H9 (cell line): ENCODE measurements at regions not wholly inside any gene's neighbourhood (a gene's known extent, or its start where the extent isn't known, plus 50 kb on each side); places are given as distances from the start of the nearest gene placed in this dataset.

Source experiments
- DNase-seq: peaks from one replicate; pipeline ENCODE4 v3.0.0-alpha.2; 2017
- H2AFZ ChIP-seq: one replicate; pipeline ENCODE4 v1.6.1; 2013; ENCODE audit warnings: mild to moderate bottlenecking, low read length, control low read depth, moderate library complexity
- H2AK5ac ChIP-seq: 2 replicates; pipeline ENCODE4 v1.6.1; 2013; ENCODE audit warnings: low read length, control low read depth, mixed read lengths; ENCODE audit not compliant: insufficient read length
- H2BK120ac ChIP-seq: one replicate; pipeline ENCODE4 v1.6.1; 2013; ENCODE audit warnings: low read depth, mild to moderate bottlenecking, low read length, control low read depth, inconsistent platforms; ENCODE audit not compliant: poor library complexity, severe bottlenecking
- H2BK12ac ChIP-seq: 2 replicates; pipeline ENCODE4 v1.6.1; 2013; ENCODE audit warnings: low read length, control low read depth, mixed read lengths, low read depth; ENCODE audit not compliant: insufficient read length
- H2BK15ac ChIP-seq: 2 replicates; pipeline ENCODE4 v1.6.1; 2013; ENCODE audit warnings: low read depth, low read length, control low read depth
- H2BK20ac ChIP-seq: one replicate; pipeline ENCODE4 v1.6.1; 2013; ENCODE audit warnings: low read depth, mild to moderate bottlenecking, low read length, control low read depth, inconsistent platforms; ENCODE audit not compliant: poor library complexity, severe bottlenecking
- H2BK5ac ChIP-seq: 2 replicates; pipeline ENCODE4 v1.6.1; 2013; ENCODE audit warnings: low read length, control low read depth, mixed read lengths; ENCODE audit not compliant: insufficient read length
- H3K14ac ChIP-seq: 2 replicates; pipeline ENCODE4 v1.6.1; 2013; ENCODE audit warnings: low read length, control low read depth; ENCODE audit not compliant: insufficient read depth
- H3K18ac ChIP-seq: 2 replicates; pipeline ENCODE4 v1.6.1; 2013; ENCODE audit warnings: low read depth, mild to moderate bottlenecking, mixed read lengths, low read length, control low read depth; ENCODE audit not compliant: insufficient read length
- H3K23ac ChIP-seq: 2 replicates; pipeline ENCODE4 v1.6.1; 2013; ENCODE audit warnings: low read length, control low read depth, mixed read lengths, low read depth; ENCODE audit not compliant: insufficient read length
- H3K23me2 ChIP-seq: 2 replicates; pipeline ENCODE4 v1.6.1; 2013; ENCODE audit warnings: low read depth, mild to moderate bottlenecking, mixed read lengths, low read length, control low read depth; ENCODE audit not compliant: insufficient read length, poor library complexity, severe bottlenecking
- H3K27ac ChIP-seq: 2 replicates; pipeline ENCODE4 v1.5.1; 2013; ENCODE audit warnings: low read length, control low read depth, mixed read lengths, low read depth; ENCODE audit not compliant: insufficient read length
- H3K27me3 ChIP-seq: 2 replicates; pipeline ENCODE4 v1.6.1; 2013; ENCODE audit warnings: low read length, control low read depth, inconsistent platforms; ENCODE audit not compliant: insufficient read depth
- H3K4ac ChIP-seq: 2 replicates; pipeline ENCODE4 v1.6.1; 2013; ENCODE audit warnings: low read depth, mild to moderate bottlenecking, control low read depth, inconsistent platforms, low read length, moderate library complexity
- H3K4me1 ChIP-seq: 2 replicates; pipeline ENCODE4 v1.6.1; 2013; ENCODE audit warnings: low read length, control low read depth, inconsistent platforms; ENCODE audit not compliant: insufficient read depth
- H3K4me2 ChIP-seq: 2 replicates; pipeline ENCODE4 v1.6.1; 2013; ENCODE audit warnings: low read length, control low read depth, mixed read lengths; ENCODE audit not compliant: insufficient read length, insufficient read depth
- H3K56ac ChIP-seq: 2 replicates; pipeline ENCODE4 v1.6.1; 2013; ENCODE audit warnings: low read depth, mild to moderate bottlenecking, mixed read lengths, low read length, control low read depth; ENCODE audit not compliant: insufficient read length
- H3K79me1 ChIP-seq: 2 replicates; pipeline ENCODE4 v1.6.1; 2013; ENCODE audit warnings: low read depth, mild to moderate bottlenecking, moderate library complexity, low read length, control low read depth, inconsistent platforms; ENCODE audit not compliant: insufficient read depth, poor library complexity, severe bottlenecking
- H3K79me2 ChIP-seq: 2 replicates; pipeline ENCODE4 v1.6.1; 2013; ENCODE audit warnings: low read length, control low read depth, inconsistent platforms; ENCODE audit not compliant: insufficient read depth
- H3K9ac ChIP-seq: 2 replicates; pipeline ENCODE4 v1.6.1; 2013; ENCODE audit warnings: low read length, control low read depth, mixed read lengths; ENCODE audit not compliant: insufficient read length; ENCODE audit errors: extremely low read depth
- H3K9me3 ChIP-seq: one replicate; pipeline ENCODE4 v1.6.1; 2013; ENCODE audit warnings: low read depth, low read length, inconsistent platforms; ENCODE audit not compliant: control insufficient read depth
- H3T11ph ChIP-seq: one replicate; pipeline ENCODE4 v1.6.1; 2013; ENCODE audit warnings: mild to moderate bottlenecking, low read length, control low read depth, inconsistent platforms
- H4K20me1 ChIP-seq: one replicate; pipeline ENCODE4 v1.6.1; 2013; ENCODE audit not compliant: control insufficient read depth, insufficient read length, insufficient read depth
- H4K5ac ChIP-seq: 2 replicates; pipeline ENCODE4 v1.6.1; 2013; ENCODE audit warnings: low read depth, mild to moderate bottlenecking, mixed read lengths, low read length, control low read depth; ENCODE audit not compliant: insufficient read length
- H4K8ac ChIP-seq: replicated peaks from 2 replicates; pipeline ENCODE4 v1.6.1; 2013; ENCODE audit warnings: low read length, control low read depth, mixed read lengths, low read depth; ENCODE audit not compliant: insufficient read length
- H4K91ac ChIP-seq: 2 replicates; pipeline ENCODE4 v1.6.1; 2013; ENCODE audit warnings: low read depth, mild to moderate bottlenecking, moderate library complexity, mixed read lengths, low read length, control low read depth; ENCODE audit not compliant: insufficient read length
- H3K27ac Mint-ChIP-seq, 3 experiments: 2 replicates in 2 of 3; 3 replicates in 1 of 3; pipeline ENCODE4 v1.8.0; 2020 to 2021; ENCODE audit warnings: mixed read lengths in 3 of 3, mild to moderate bottlenecking in 1 of 3, moderate library complexity in 1 of 3
- H3K27me3 Mint-ChIP-seq: 2 replicates; pipeline ENCODE4 v1.8.0; 2021; ENCODE audit warnings: low read depth, mild to moderate bottlenecking, moderate library complexity, mixed read lengths
- H3K36me3 Mint-ChIP-seq, 3 experiments: 2 replicates in 2 of 3; 3 replicates in 1 of 3; pipeline ENCODE4 v1.8.0; 2020 to 2021; ENCODE audit warnings: low read depth in 3 of 3, mixed read lengths in 3 of 3; ENCODE audit not compliant: insufficient read depth in 1 of 3
- H3K4me1 Mint-ChIP-seq, 2 experiments: 2 replicates each; pipeline ENCODE4 v1.8.0; 2020; ENCODE audit warnings: mixed read lengths in 2 of 2
- H3K4me3 Mint-ChIP-seq, 2 experiments: 2 replicates in 1 of 2; 3 replicates in 1 of 2; pipeline ENCODE4 v1.8.0; 2020 to 2021; ENCODE audit warnings: mild to moderate bottlenecking in 2 of 2, mixed read lengths in 2 of 2, moderate library complexity in 1 of 2
- H3K9me3 Mint-ChIP-seq, 2 experiments: 2 replicates in 1 of 2; 3 replicates in 1 of 2; pipeline ENCODE4 v1.8.0; 2020; ENCODE audit warnings: mild to moderate bottlenecking in 2 of 2, mixed read lengths in 2 of 2, moderate library complexity in 1 of 2
- CTCF ChIP-seq: fragments of 200-600 bp; sonication (generic); conservative IDR thresholded peaks from 3 replicates; pipeline ENCODE4 v1.8.0; 2021; ENCODE audit warnings: antibody characterized with exemption, mild to moderate bottlenecking

- no peak overlapping the region for H2AFZ ChIP-seq
- H3T11ph ChIP-seq: no peak overlapping the region
- Mint-ChIP-seq H3K4me3 (no peak overlapping the region), H3K9me3 (no peaks in the 10 kb centered on the region), H3K36me3 (no peaks in the 10 kb centered on the region; a peak in 1 of 7 replicates), H3K4me1 (no peaks in the 10 kb centered on the region), H3K27me3 (no peaks in the 10 kb centered on the region), H3K27ac (no peak overlapping the region)
- H3K9ac ChIP-seq: no peak overlapping the region
- H3K4me1 ChIP-seq: no peaks in the 10 kb centered on the region
- no peaks in the 10 kb centered on the region for H3K79me1 ChIP-seq
- no peak overlapping the region for H3K4ac ChIP-seq
- H3K56ac ChIP-seq: no peak overlapping the region
- no peak for DNase-seq
- 0 out of 2 replicates have a peak, but pooled peaks cover 2% of the 10 kb centered on the region for H3K79me2 ChIP-seq
- no peak overlapping the region for H3K4me2 ChIP-seq
- no peak overlapping the region for H2BK120ac ChIP-seq
- no peaks in the 10 kb centered on the region for H3K23me2 ChIP-seq
- no peak overlapping the region for H4K5ac ChIP-seq
- no peaks in the 10 kb centered on the region for H3K9me3 ChIP-seq
- H2BK5ac ChIP-seq: no peak overlapping the region
- no peak overlapping the region for H2BK15ac ChIP-seq
- no peak for TF ChIP-seq CTCF
- no peak overlapping the region for H2BK12ac ChIP-seq
- no peaks in the 10 kb centered on the region for H3K27me3 ChIP-seq
- no peak overlapping the region for H2BK20ac ChIP-seq
- no peak overlapping the region for H3K14ac ChIP-seq
- no peak overlapping the region for H4K8ac ChIP-seq
- no peak overlapping the region for H3K23ac ChIP-seq
- H3K27ac ChIP-seq: no peak overlapping the region
- no peak overlapping the region for H4K91ac ChIP-seq
- H4K20me1 ChIP-seq: no peaks in the 10 kb centered on the region
- no peak overlapping the region for H2AK5ac ChIP-seq
- H3K18ac ChIP-seq: no peak overlapping the region
Observed at GRCh38 chr18:1483385-1483784, 578.7 kb downstream of the ADCYAP1 start.
